ENCODE measurements at regions not wholly inside any gene's neighbourhood (a gene's known extent, or its start where the extent isn't known, plus 50 kb on each side); places are given as distances from the start of the nearest gene placed in this dataset.

DNA sequence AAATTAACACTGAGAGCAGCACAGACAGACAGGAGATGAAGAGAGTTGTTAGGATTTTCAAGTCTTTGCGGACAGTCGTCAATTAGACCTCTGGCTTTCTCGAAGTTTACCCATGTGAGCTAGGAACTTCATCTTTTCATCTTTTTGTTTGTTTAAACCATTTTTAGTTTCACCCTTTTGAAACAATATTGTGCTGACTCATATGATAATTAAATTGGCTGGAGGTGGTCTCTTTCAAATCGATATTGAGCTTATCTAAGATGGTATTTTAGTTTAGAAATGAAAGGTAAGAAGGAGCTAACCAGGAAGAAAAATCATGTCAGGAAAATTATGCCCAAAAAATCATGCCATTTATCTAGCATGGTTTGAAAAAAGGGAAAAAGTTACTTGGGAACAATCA is 415.8 kb upstream of the SEMA3A start:
- Histone ChIP-seq H3F3A (replicated peaks; ENCODE audit: insufficient read depth) (no peaks in the 10 kb centered on the region), H2AFZ (ENCODE audit: low read depth) (no peak overlapping the region), H3K9ac (no peak overlapping the region), H3K9me3 (no peaks in the 10 kb centered on the region), H3K4me1 (ENCODE audit: control insufficient read depth in 1 of 2, insufficient read depth in 2 of 2, low read depth in 1 of 2, low read length in 1 of 2) (no peaks in the 10 kb centered on the region; a peak in 1 of 4 replicates), H4K20me1 (ENCODE audit: insufficient read depth) (no peaks in the 10 kb centered on the region), H3K27me3 (ENCODE audit: insufficient read depth) (no peaks in the 10 kb centered on the region), H3K4me2 (no peak overlapping the region), H3K4me3 (ENCODE audit: low read depth in 2 of 2, low read length in 1 of 2) (no peak overlapping the region), H3K9me2 (no peaks in the 10 kb centered on the region), H3K27ac (ENCODE audit: low read depth in 2 of 2, low read length in 1 of 2) (no peak overlapping the region), H3K79me2 (ENCODE audit: insufficient read depth) (no peaks in the 10 kb centered on the region), H3K36me3 (replicated peaks in 1 of 2; ENCODE audit: control insufficient read depth in 1 of 2, insufficient read depth in 2 of 2, low read length in 1 of 2) (no peaks in the 10 kb centered on the region)
- no peak for DNase-seq
- POLR2A ChIA-PET, result no interaction called here
- 92% methylated on average over 4 of the region's 4 CpGs for WGBS (ENCODE audit: low lambda C conversion rate)
- CTCF ChIA-PET, result interaction anchor here (0.7 to 1.0 kb wide), 3 partner anchors 12 to 33 kb away, joined by 3 read pairs; no protein-coding TSS in a partner anchor
- TF ChIP-seq FOXM1 (IDR thresholded peaks at IDR 0.05; ENCODE audit: low read depth) (no peak), RFX5 (IDR thresholded peaks at IDR 0.05; ENCODE audit: low read length) (no peak), RXRA (IDR thresholded peaks at IDR 0.05; ENCODE audit: borderline replicate concordance, low read depth) (no peak), NFIC (IDR thresholded peaks at IDR 0.05; ENCODE audit: borderline replicate concordance) (no peak)
- TF ChIP-seq, protein P1, sequence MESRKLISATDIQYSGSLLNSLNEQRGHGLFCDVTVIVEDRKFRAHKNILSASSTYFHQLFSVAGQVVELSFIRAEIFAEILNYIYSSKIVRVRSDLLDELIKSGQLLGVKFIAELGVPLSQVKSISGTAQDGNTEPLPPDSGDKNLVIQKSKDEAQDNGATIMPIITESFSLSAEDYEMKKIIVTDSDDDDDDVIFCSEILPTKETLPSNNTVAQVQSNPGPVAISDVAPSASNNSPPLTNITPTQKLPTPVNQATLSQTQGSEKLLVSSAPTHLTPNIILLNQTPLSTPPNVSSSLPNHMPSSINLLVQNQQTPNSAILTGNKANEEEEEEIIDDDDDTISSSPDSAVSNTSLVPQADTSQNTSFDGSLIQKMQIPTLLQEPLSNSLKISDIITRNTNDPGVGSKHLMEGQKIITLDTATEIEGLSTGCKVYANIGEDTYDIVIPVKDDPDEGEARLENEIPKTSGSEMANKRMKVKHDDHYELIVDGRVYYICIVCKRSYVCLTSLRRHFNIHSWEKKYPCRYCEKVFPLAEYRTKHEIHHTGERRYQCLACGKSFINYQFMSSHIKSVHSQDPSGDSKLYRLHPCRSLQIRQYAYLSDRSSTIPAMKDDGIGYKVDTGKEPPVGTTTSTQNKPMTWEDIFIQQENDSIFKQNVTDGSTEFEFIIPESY (IDR thresholded peaks at IDR 0.05; ENCODE audit: borderline replicate concordance, low read depth), result no peak
- TF ChIP-seq, protein P2, sequence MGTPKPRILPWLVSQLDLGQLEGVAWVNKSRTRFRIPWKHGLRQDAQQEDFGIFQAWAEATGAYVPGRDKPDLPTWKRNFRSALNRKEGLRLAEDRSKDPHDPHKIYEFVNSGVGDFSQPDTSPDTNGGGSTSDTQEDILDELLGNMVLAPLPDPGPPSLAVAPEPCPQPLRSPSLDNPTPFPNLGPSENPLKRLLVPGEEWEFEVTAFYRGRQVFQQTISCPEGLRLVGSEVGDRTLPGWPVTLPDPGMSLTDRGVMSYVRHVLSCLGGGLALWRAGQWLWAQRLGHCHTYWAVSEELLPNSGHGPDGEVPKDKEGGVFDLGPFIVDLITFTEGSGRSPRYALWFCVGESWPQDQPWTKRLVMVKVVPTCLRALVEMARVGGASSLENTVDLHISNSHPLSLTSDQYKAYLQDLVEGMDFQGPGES (IDR thresholded peaks at IDR 0.05; ENCODE audit: low read depth, low read length), result no peak
- TF ChIP-seq, protein P3, sequence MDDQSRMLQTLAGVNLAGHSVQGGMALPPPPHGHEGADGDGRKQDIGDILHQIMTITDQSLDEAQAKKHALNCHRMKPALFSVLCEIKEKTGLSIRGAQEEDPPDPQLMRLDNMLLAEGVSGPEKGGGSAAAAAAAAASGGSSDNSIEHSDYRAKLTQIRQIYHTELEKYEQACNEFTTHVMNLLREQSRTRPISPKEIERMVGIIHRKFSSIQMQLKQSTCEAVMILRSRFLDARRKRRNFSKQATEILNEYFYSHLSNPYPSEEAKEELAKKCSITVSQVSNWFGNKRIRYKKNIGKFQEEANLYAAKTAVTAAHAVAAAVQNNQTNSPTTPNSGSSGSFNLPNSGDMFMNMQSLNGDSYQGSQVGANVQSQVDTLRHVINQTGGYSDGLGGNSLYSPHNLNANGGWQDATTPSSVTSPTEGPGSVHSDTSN (IDR thresholded peaks at IDR 0.05), result no peak

DNA sequence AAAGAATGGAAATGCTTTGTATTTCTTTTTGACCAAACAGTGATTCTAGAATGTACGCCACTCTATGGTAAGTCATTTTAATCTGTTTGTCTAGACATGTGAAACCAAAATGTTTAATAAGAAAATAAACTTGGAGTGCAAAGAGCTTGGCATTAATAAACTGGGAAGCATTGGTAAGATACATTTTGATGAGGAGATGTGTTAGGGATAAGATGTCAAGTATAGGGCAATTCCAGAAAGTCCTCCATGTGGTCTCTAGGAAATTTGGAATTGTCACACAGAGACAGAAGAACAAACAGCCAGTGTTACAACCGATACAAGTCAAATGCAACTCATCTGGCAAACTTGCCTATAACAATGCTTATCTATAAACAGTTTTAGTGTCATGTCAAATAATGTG is 410.7 kb upstream of the SEMA3A start:
- Histone ChIP-seq H3K36me3 (replicated peaks in 1 of 2; ENCODE audit: control insufficient read depth in 1 of 2, insufficient read depth in 2 of 2, low read length in 1 of 2) (no peaks in the 10 kb centered on the region), H4K20me1 (ENCODE audit: insufficient read depth) (no peaks in the 10 kb centered on the region), H2AFZ (ENCODE audit: low read depth) (no peak overlapping the region), H3K79me2 (ENCODE audit: insufficient read depth) (no peaks in the 10 kb centered on the region), H3K9ac (no peak overlapping the region), H3K4me3 (ENCODE audit: low read depth in 2 of 2, low read length in 1 of 2) (no peak overlapping the region), H3K9me3 (peaks cover 11% of the 10 kb centered on the region; the same call in 1 of the 2 replicates), H3K4me1 (ENCODE audit: control insufficient read depth in 1 of 2, insufficient read depth in 2 of 2, low read depth in 1 of 2, low read length in 1 of 2) (no peaks in the 10 kb centered on the region), H3F3A (replicated peaks; ENCODE audit: insufficient read depth) (no peaks in the 10 kb centered on the region), H3K9me2 (no peaks in the 10 kb centered on the region), H3K27me3 (ENCODE audit: insufficient read depth) (no peaks in the 10 kb centered on the region), H3K4me2 (no peak overlapping the region), H3K27ac (ENCODE audit: low read depth in 2 of 2, low read length in 1 of 2) (no peak overlapping the region)
- ChIA-PET CTCF (no interaction called here), POLR2A (no interaction called here)
- no peak for TF ChIP-seq FOXJ3 (CRISPR knock-in tag; IDR thresholded peaks at IDR 0.05)
- DNase-seq, result no peak
- WGBS (ENCODE audit: low lambda C conversion rate), result 94% methylated on average over 2 of the region's 2 CpGs
